Gastroesophageal sphincter (tissue), 4 donors: ENCODE measurements at regions not wholly inside any gene's neighbourhood (a gene's known extent, or its start where the extent isn't known, plus 50 kb on each side); places are given as distances from the start of the nearest gene placed in this dataset.

ENCODE experiments used
- ATAC-seq: fragments of 150-250 bp; one replicate; pipeline ENCODE4 v1.9.1; 2016; ENCODE audit warnings: mild to moderate bottlenecking, moderate library complexity
- H3K27ac ChIP-seq, 4 donors: fragments of 200-600 bp; sonication (generic) in 3 of 4; 1 replicate in 3 of 4; 2 replicates in 1 of 4; pipeline ENCODE4 v1.5.1; 2016 to 2019
- H3K27me3 ChIP-seq: fragments of 200-600 bp; sonication (generic); one replicate; pipeline ENCODE4 v1.5.1; 2019
- H3K36me3 ChIP-seq, 2 donors: fragments of 200-600 bp; sonication (generic); one replicate each; pipeline ENCODE4 v1.5.1; 2019; ENCODE audit warnings: control low read depth in 1 of 2
- H3K4me1 ChIP-seq, 3 donors: fragments of 200-600 bp; sonication (generic); 1 replicate in 2 of 3; 2 replicates in 1 of 3; pipeline ENCODE4 v1.5.1; 2016 to 2019; ENCODE audit warnings: control low read depth in 2 of 3
- H3K4me3 ChIP-seq, 2 donors: fragments of 200-600 bp; sonication (generic); one replicate each; pipeline ENCODE4 v1.5.1; 2019; ENCODE audit warnings: mild to moderate bottlenecking in 1 of 2, moderate library complexity in 1 of 2
- H3K9me3 ChIP-seq, 3 donors: fragments of 200-600 bp; sonication (generic); one replicate each; pipeline ENCODE4 v1.5.1; 2017 to 2019; ENCODE audit warnings: control low read depth in 2 of 3
- CTCF ChIP-seq, 4 experiments: fragments of 200-600 bp in 2 of 4; fragments of 450-650 bp in 2 of 4; sonication (generic) in 1 of 4; IDR thresholded peaks; one replicate each; pipeline ENCODE4 v1.5.1; 2017 to 2019; ENCODE audit warnings: antibody characterized with exemption in 4 of 4, mild to moderate bottlenecking in 2 of 4, moderate library complexity in 2 of 4
- EP300 ChIP-seq: sonication (generic); formaldehyde crosslinking; IDR thresholded peaks from one replicate; pipeline ENCODE4 v1.6.1; 2017; ENCODE audit warnings: antibody characterized with exemption, mild to moderate bottlenecking
- POLR2A ChIP-seq, 2 donors: fragments of 450-650 bp; IDR thresholded peaks; one replicate each; pipeline ENCODE4 v1.6.1; 2017; ENCODE audit warnings: antibody characterized with exemption in 2 of 2, mild to moderate bottlenecking in 2 of 2, moderate library complexity in 1 of 2
- POLR2AphosphoS5 ChIP-seq: sonication (generic); formaldehyde crosslinking; IDR thresholded peaks from one replicate; pipeline ENCODE4 v1.6.1; 2017; ENCODE audit warnings: antibody characterized with exemption
- WGBS, 2 donors: methylation state at CpG; one replicate each; pipeline ENCODE4 v1.1.5; 2018; ENCODE audit warnings: low coverage in 1 of 2; 5-methylcytosine and 5-hydroxymethylcytosine counted together

DNA sequence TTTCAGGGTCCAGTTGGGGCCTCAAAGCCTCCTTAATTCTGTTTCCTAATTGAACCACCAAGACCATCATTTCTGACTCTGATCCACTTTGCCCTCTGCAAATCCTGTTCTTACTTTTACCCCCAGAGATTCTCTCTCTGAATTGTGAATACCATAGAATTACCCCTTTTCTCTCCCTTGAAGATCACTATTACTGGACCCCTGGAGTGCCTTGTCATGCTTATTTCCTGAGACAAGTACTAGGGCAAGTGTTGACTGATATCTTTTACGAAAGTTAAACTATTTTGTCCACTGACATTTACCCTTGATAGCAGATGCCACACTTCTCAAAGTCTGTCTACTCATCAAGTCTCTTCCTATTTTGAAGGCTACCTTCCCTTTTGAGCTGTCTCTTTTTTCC lies 246.9 kb upstream of the PTGER4 start:
- no peak overlapping the region for H3K4me3 ChIP-seq
- no peak overlapping the region for H3K27ac ChIP-seq
- H3K4me1 ChIP-seq = no peaks in the 10 kb centered on the region
- H3K36me3 ChIP-seq = no peaks in the 10 kb centered on the region
- no peak for ATAC-seq
- WGBS, 2 donors = 92% methylated on average over 1 of the region's 1 CpG; no CpG with 5 or more reads in 1 of the 2 donors
- TF ChIP-seq CTCF (IDR thresholded peaks at IDR 0.05) = no peak
- no peak for TF ChIP-seq POLR2A (IDR thresholded peaks at IDR 0.05)
- no peak for TF ChIP-seq POLR2AphosphoS5
- no peak for TF ChIP-seq EP300
- no peaks in the 10 kb centered on the region for H3K27me3 ChIP-seq
- no peaks in the 10 kb centered on the region for H3K9me3 ChIP-seq

DNA sequence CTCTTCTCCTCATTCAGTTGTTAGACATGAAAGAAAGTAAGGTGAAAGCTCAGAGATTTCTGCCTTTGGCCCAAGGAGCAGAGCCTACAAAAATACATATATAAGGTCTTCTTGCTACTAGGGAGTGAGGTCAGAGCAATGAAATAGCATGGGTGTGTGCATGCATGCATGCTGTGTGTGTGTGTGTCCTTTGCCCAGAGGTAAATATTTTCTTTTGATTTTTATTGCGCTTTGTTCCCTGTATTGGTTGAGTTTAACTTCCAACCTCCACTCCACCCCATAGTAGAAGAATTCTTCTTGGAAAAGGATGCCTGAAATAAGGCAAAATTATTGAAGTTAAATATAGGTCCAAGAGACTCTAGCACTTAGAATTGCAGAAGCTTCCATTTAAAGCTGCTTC lies 248.0 kb upstream of the PTGER4 start:
- H3K27ac ChIP-seq = no peak overlapping the region
- no peak for TF ChIP-seq POLR2A (IDR thresholded peaks at IDR 0.05)
- TF ChIP-seq POLR2AphosphoS5 = no peak
- no peak for TF ChIP-seq CTCF (IDR thresholded peaks at IDR 0.05)
- TF ChIP-seq EP300 = no peak
- no peak overlapping the region for H3K4me3 ChIP-seq
- H3K36me3 ChIP-seq = no peaks in the 10 kb centered on the region
- H3K27me3 ChIP-seq = no peaks in the 10 kb centered on the region
- 100% methylated on average over 1 of the region's 1 CpG for whole genome bisulfite sequencing, 2 donors
- H3K4me1 ChIP-seq = no peaks in the 10 kb centered on the region
- H3K9me3 ChIP-seq = no peaks in the 10 kb centered on the region
- ATAC-seq = no peak

DNA sequence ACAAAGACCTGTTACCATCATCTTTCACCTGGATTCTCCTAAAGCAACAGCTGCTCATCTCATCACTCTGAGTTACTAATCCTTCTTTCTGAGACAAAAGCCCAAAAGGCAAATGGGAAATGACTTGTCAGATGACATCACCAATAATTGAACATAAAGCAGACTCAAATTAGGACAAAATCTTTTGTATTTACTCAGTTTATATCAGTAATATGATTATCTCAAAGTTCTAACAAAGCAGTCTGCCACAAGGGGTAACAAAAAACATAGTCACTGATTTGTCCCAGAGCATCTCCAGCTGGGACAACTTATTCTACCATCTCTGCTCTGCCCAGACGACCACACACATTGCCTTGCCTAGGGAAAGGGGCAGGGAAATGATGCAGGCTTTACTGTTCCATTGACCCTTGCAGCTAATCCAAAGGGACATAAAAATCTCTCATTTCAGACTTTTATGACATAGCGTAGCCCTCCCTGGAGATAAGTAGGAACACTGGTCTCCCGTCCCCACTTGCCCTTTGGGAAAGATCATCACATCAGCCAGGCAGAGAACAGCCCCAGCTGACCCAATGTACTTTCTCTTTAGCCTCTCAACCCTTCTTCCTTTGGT lies 249.5 kb upstream of the PTGER4 start:
- TF ChIP-seq POLR2AphosphoS5 (no peak), CTCF (IDR thresholded peaks at IDR 0.05) (no peak), POLR2A (IDR thresholded peaks at IDR 0.05) (no peak), EP300 (no peak)
- Histone ChIP-seq H3K36me3 (no peaks in the 10 kb centered on the region), H3K27me3 (no peaks in the 10 kb centered on the region), H3K4me3 (no peak overlapping the region), H3K4me1 (no peaks in the 10 kb centered on the region), H3K27ac (no peak overlapping the region), H3K9me3 (no peaks in the 10 kb centered on the region)
- WGBS, 2 donors = 71 to 80% methylated on average over 1 to 3 of the region's 3 CpGs
- no peak for ATAC-seq

- no peaks in the 10 kb centered on the region for H3K36me3 ChIP-seq
- no peaks in the 10 kb centered on the region for H3K4me1 ChIP-seq
- H3K27ac ChIP-seq = no peak overlapping the region
- H3K27me3 ChIP-seq = no peaks in the 10 kb centered on the region
- H3K9me3 ChIP-seq = no peaks in the 10 kb centered on the region
- H3K4me3 ChIP-seq = no peak overlapping the region
- TF ChIP-seq POLR2AphosphoS5 (peak; percentile 19), POLR2A (IDR thresholded peaks at IDR 0.05) (no peak)
- ATAC-seq = peak; percentile 51
- 47 to 100% methylated on average over 1 to 2 of the region's 2 CpGs for WGBS, 2 donors
Measured at GRCh38 chr5:40429258-40430100, 250.2 kb upstream of the PTGER4 start.

- TF ChIP-seq POLR2AphosphoS5 = no peak
- no peak for TF ChIP-seq EP300
- TF ChIP-seq POLR2A (IDR thresholded peaks at IDR 0.05) = no peak
- no peak for TF ChIP-seq CTCF (IDR thresholded peaks at IDR 0.05)
- H3K4me3 ChIP-seq = no peak overlapping the region
- H3K27ac ChIP-seq = no peak overlapping the region
- H3K36me3 ChIP-seq = no peaks in the 10 kb centered on the region
- H3K9me3 ChIP-seq = no peaks in the 10 kb centered on the region
- ATAC-seq = no peak
- no peaks in the 10 kb centered on the region for H3K4me1 ChIP-seq
- 85 to 97% methylated on average over 4 of the region's 4 CpGs for whole genome bisulfite sequencing, 2 donors
- H3K27me3 ChIP-seq = no peaks in the 10 kb centered on the region
Measured at GRCh38 chr5:40428815-40429214, 250.9 kb upstream of the PTGER4 start.
